Thoracic aorta (tissue), 2 donors: ENCODE measurements at regions not wholly inside any gene's neighbourhood (a gene's known extent, or its start where the extent isn't known, plus 50 kb on each side); places are given as distances from the start of the nearest gene placed in this dataset.
"Not testable (repeated sequence)": the region's sequence is repeated elsewhere in the genome, so short reads cannot be mapped to it uniquely, and the experiment has no call there.

ENCODE experiments used
- ATAC-seq: fragments of 150-250 bp; one replicate; pipeline ENCODE4 v1.8.0; 2017; ENCODE audit warnings: low read depth; ENCODE audit not compliant: insufficient number of reproducible peaks, low FRiP score
- DNase-seq: peaks from one replicate; pipeline ENCODE4 v3.0.0-alpha.2; 2020; ENCODE audit warnings: low spot score
- H3K27ac ChIP-seq, 2 donors: fragments of 200-600 bp; sonication (generic); 1 replicate in 1 of 2; 2 replicates in 1 of 2; pipeline ENCODE4 v1.5.1; 2016; ENCODE audit warnings: mild to moderate bottlenecking in 2 of 2, moderate library complexity in 2 of 2
- H3K27me3 ChIP-seq: fragments of 200-600 bp; sonication (generic); replicated peaks from 2 replicates; pipeline ENCODE4 v1.6.0; 2016; ENCODE audit warnings: mild to moderate bottlenecking; ENCODE audit not compliant: insufficient read depth
- H3K36me3 ChIP-seq: fragments of 200-600 bp; sonication (generic); one replicate; pipeline ENCODE4 v1.5.1; 2016
- H3K4me1 ChIP-seq, 2 donors: fragments of 200-600 bp; sonication (generic); 1 replicate in 1 of 2; 2 replicates in 1 of 2; pipeline versions ENCODE4 v1.5.1 to v1.6.0; 2016; ENCODE audit warnings: low read depth in 2 of 2, mild to moderate bottlenecking in 1 of 2; ENCODE audit not compliant: control insufficient read depth in 1 of 2
- H3K4me3 ChIP-seq: fragments of 200-600 bp; sonication (generic); 2 replicates; pipeline ENCODE4 v1.5.1; 2016; ENCODE audit warnings: mild to moderate bottlenecking
- H3K9me3 ChIP-seq: fragments of 200-600 bp; sonication (generic); 2 replicates; pipeline ENCODE4 v1.5.1; 2016
- TF ChIP-seq, protein P1 (sequence below): fragments of 200-600 bp; sonication (generic); IDR thresholded peaks from one replicate; pipeline ENCODE4 v1.5.1; 2019; ENCODE audit warnings: antibody characterized with exemption

GRCh38 chr6:120935016-120935415 is 399.3 kb downstream of the TBC1D32 start:
- TF ChIP-seq, protein P1, sequence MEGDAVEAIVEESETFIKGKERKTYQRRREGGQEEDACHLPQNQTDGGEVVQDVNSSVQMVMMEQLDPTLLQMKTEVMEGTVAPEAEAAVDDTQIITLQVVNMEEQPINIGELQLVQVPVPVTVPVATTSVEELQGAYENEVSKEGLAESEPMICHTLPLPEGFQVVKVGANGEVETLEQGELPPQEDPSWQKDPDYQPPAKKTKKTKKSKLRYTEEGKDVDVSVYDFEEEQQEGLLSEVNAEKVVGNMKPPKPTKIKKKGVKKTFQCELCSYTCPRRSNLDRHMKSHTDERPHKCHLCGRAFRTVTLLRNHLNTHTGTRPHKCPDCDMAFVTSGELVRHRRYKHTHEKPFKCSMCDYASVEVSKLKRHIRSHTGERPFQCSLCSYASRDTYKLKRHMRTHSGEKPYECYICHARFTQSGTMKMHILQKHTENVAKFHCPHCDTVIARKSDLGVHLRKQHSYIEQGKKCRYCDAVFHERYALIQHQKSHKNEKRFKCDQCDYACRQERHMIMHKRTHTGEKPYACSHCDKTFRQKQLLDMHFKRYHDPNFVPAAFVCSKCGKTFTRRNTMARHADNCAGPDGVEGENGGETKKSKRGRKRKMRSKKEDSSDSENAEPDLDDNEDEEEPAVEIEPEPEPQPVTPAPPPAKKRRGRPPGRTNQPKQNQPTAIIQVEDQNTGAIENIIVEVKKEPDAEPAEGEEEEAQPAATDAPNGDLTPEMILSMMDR, result no peak
- ATAC-seq (no peak), DNase-seq (no peak)
- Histone ChIP-seq H3K27me3 (no peaks in the 10 kb centered on the region), H3K27ac (no peak overlapping the region), H3K9me3 (no peaks in the 10 kb centered on the region), H3K36me3 (no peaks in the 10 kb centered on the region), H3K4me3 (no peak overlapping the region), H3K4me1 (no peaks in the 10 kb centered on the region)

DNA sequence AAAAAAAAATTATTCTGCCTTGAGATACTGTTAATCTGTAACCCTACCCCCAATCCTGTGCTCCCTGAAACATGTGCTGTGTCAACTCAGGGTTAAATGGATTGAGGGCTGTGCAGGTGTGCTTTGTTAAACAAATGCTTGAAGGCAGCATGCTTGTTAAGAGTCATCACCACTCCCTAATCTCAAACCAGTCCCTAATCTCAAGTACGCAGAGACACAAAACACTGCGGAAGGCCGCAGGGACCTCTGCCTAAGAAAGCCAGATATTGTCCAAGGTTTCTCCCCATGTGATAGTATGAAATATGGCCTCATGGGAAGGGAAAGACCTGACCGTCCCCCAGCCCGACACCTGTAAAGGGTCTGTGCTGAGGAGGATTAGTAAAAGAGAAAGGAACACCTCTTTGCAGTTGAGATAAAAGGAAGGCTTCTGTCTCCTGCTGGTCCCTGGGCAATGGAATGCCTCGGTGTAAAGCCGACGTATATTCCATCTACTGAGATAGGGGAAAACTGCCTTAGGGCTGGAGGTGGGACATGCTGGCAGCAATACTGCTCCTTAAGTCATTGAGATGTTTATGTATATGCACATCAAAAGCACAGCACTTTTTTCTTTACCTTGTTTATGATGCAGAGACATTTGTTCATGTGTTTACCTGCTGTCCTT is 402.6 kb downstream of the TBC1D32 start:
- H3K4me1 ChIP-seq, H3K36me3 ChIP-seq, DNase-seq, H3K27me3 ChIP-seq, H3K9me3 ChIP-seq, ATAC-seq, H3K4me3 ChIP-seq, H3K27ac ChIP-seq: not testable (repeated sequence)

DNA sequence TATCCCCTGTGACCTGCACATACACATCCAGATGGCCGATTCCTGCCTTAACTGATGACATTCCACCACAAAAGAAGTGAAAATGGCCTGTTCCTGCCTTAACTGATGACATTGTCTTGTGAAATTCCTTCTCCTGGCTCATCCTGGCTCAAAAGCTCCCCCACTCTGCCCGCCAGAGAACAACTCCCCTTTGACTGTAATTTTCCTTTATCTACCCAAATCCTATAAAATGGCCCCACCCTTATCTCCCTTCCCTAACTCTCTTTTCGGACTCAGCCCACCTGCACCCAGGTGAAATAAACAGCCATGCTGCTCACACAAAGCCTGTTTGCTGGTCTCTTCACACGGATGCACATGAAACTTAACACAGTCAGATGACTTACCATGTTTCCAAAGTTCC is 403.8 kb downstream of the TBC1D32 start:
- not testable (repeated sequence) for ATAC-seq, DNase-seq, H3K4me3 ChIP-seq, H3K9me3 ChIP-seq, H3K36me3 ChIP-seq, H3K27ac ChIP-seq, H3K27me3 ChIP-seq, H3K4me1 ChIP-seq

GRCh38 chr6:120924214-120924613 is 410.1 kb downstream of the TBC1D32 start:
- DNase-seq, result no peak
- H3K9me3 ChIP-seq, result no peaks in the 10 kb centered on the region
- TF ChIP-seq, protein P1, result no peak
- ATAC-seq, result no peak
- no peaks in the 10 kb centered on the region for H3K4me1 ChIP-seq
- no peak overlapping the region for H3K27ac ChIP-seq
- H3K4me3 ChIP-seq, result no peak overlapping the region
- no peaks in the 10 kb centered on the region for H3K36me3 ChIP-seq
- no peaks in the 10 kb centered on the region for H3K27me3 ChIP-seq

GRCh38 chr6:120918137-120918536 is 416.1 kb downstream of the TBC1D32 start:
- no peaks in the 10 kb centered on the region for H3K4me1 ChIP-seq
- ATAC-seq (no peak), DNase-seq (no peak)
- no peak overlapping the region for H3K4me3 ChIP-seq
- H3K36me3 ChIP-seq, result no peaks in the 10 kb centered on the region
- H3K27ac ChIP-seq, result no peak overlapping the region
- no peaks in the 10 kb centered on the region for H3K9me3 ChIP-seq
- TF ChIP-seq, protein P1, result no peak
- no peaks in the 10 kb centered on the region for H3K27me3 ChIP-seq

GRCh38 chr6:120916844-120917243 is 417.4 kb downstream of the TBC1D32 start:
- no peaks in the 10 kb centered on the region for H3K9me3 ChIP-seq
- H3K27me3 ChIP-seq, result no peaks in the 10 kb centered on the region
- ATAC-seq (no peak), DNase-seq (no peak)
- H3K27ac ChIP-seq, result no peak overlapping the region
- H3K4me3 ChIP-seq, result no peak overlapping the region
- no peaks in the 10 kb centered on the region for H3K4me1 ChIP-seq
- TF ChIP-seq, protein P1, result no peak
- no peaks in the 10 kb centered on the region for H3K36me3 ChIP-seq
